PC-3 (cell line): ENCODE measurements at regions not wholly inside any gene's neighbourhood (a gene's known extent, or its start where the extent isn't known, plus 50 kb on each side); places are given as distances from the start of the nearest gene placed in this dataset.
A peak's percentile ranks its signal among the peaks of the same experiment; 100 is the strongest.

Experiments used
- ATAC-seq: fragments of 200-7000 bp; cut with Tn5 transposase; 2 replicates; pipeline ENCODE4 v1.9.1; 2020; ENCODE audit warnings: mild to moderate bottlenecking, moderate library complexity
- BruUV-seq: library from RNA; stranded (reverse); fragments of 400-500 nt; replicated peaks from 2 replicates; lab custom pipeline; 2021; lab: Mats Ljungman, UMichigan
- CTCF ChIA-PET: fragments of 300-600 bp; sonication (Branson Sonifier 250); formaldehyde crosslinking; loops from one replicate; lab custom pipeline; 2022; ENCODE audit warnings: antibody characterized with exemption; lab: Charles Lee
- POLR2A ChIA-PET: fragments of 300-600 bp; sonication (Branson Sonifier 250); formaldehyde crosslinking; loops from one replicate; lab custom pipeline; 2022; ENCODE audit warnings: antibody characterized with exemption; ENCODE audit not compliant: unreplicated experiment; lab: Charles Lee
- DNase-seq: peaks from one replicate; pipeline ENCODE4 v3.0.0-alpha.2; 2015
- H2AFZ ChIP-seq: fragments of 300-600 bp; sonication (generic); 2 replicates; pipeline ENCODE4 v1.6.0; 2016; ENCODE audit warnings: antibody characterized with exemption, low read length
- H3F3A ChIP-seq: fragments of 300-600 bp; sonication (generic); one replicate; pipeline ENCODE4 v1.6.0; 2017; ENCODE audit warnings: antibody characterized with exemption, low read length, control low read depth, mild to moderate bottlenecking; ENCODE audit not compliant: unreplicated experiment
- H3K27ac ChIP-seq: fragments of 300-600 bp; sonication (generic); 2 replicates; pipeline ENCODE4 v1.5.1; 2016; ENCODE audit warnings: mild to moderate bottlenecking, low read length
- H3K27me3 ChIP-seq: fragments of 300-600 bp; sonication (generic); 2 replicates; pipeline ENCODE4 v1.6.1; 2016; ENCODE audit warnings: low read length, mixed read lengths
- H3K36me3 ChIP-seq: fragments of 300-600 bp; sonication (generic); 2 replicates; pipeline ENCODE4 v1.6.1; 2016; ENCODE audit warnings: low read depth, mixed run types, low read length, mixed read lengths
- H3K4me1 ChIP-seq: fragments of 300-600 bp; sonication (generic); 2 replicates; pipeline ENCODE4 v1.5.1; 2016; ENCODE audit warnings: low read length; ENCODE audit not compliant: insufficient read depth
- H3K4me2 ChIP-seq: fragments of 300-600 bp; sonication (generic); 2 replicates; pipeline ENCODE4 v1.6.0; 2016; ENCODE audit warnings: low read length
- H3K4me3 ChIP-seq: fragments of 300-600 bp; sonication (generic); 2 replicates; pipeline ENCODE4 v1.5.1; 2016; ENCODE audit warnings: mild to moderate bottlenecking, low read length, mixed read lengths
- H3K79me2 ChIP-seq: fragments of 300-600 bp; sonication (generic); 2 replicates; pipeline ENCODE4 v1.6.1; 2017; ENCODE audit warnings: low read length, mixed read lengths
- H3K9ac ChIP-seq: fragments of 300-600 bp; sonication (generic); 2 replicates; pipeline ENCODE4 v1.6.0; 2016; ENCODE audit warnings: mild to moderate bottlenecking, low read length
- H3K9me2 ChIP-seq: fragments of 300-600 bp; sonication (generic); replicated peaks from 2 replicates; pipeline ENCODE4 v1.6.1; 2016; ENCODE audit warnings: mixed run types, low read length, mixed read lengths
- H3K9me3 ChIP-seq: fragments of 300-600 bp; sonication (generic); 2 replicates; pipeline ENCODE4 v1.6.1; 2016; ENCODE audit warnings: low read length, mixed read lengths
- H4K20me1 ChIP-seq: fragments of 300-600 bp; sonication (generic); 2 replicates; pipeline ENCODE4 v1.6.1; 2016; ENCODE audit warnings: low read length, mixed read lengths
- CTCF ChIP-seq: fragments of 300-600 bp; sonication (generic); conservative IDR thresholded peaks from 2 replicates; pipeline ENCODE4 v1.5.1; 2017; ENCODE audit warnings: antibody characterized with exemption, low read depth, mild to moderate bottlenecking, low read length
- EZH2 ChIP-seq: fragments of 300-600 bp; sonication (generic); IDR thresholded peaks from one replicate; pipeline ENCODE4 v1.6.1; 2017; ENCODE audit warnings: antibody characterized with exemption, mild to moderate bottlenecking, low read length; ENCODE audit not compliant: unreplicated experiment
- EZH2phosphoT487 ChIP-seq: fragments of 300-600 bp; sonication (generic); IDR thresholded peaks from 2 replicates; pipeline ENCODE4 v1.6.1; 2018; ENCODE audit warnings: mild to moderate bottlenecking, antibody characterized with exemption, low read length, borderline replicate concordance
- intact Hi-C: fragments of 100-400 bp; cut with micrococcal nuclease; formaldehyde crosslinking; loops from 2 replicates; pipeline ENCODE4 v1.9.0; 2023

GRCh38 chr20:62552613-62553012 lies 76.8 kb upstream of the GATA5 start:
- Histone ChIP-seq H2AFZ (no peak overlapping the region), H3F3A (no peaks in the 10 kb centered on the region), H3K27me3 (peaks cover 50% of the 10 kb centered on the region), H3K9me2 (no peaks in the 10 kb centered on the region), H3K27ac (no peak overlapping the region), H4K20me1 (no peaks in the 10 kb centered on the region), H3K4me3 (no peak overlapping the region), H3K36me3 (no peaks in the 10 kb centered on the region), H3K4me2 (no peak overlapping the region), H3K4me1 (peaks cover 6% of the 10 kb centered on the region; the same call in 1 of the 2 replicates), H3K79me2 (no peaks in the 10 kb centered on the region), H3K9ac (no peak overlapping the region), H3K9me3 (no peaks in the 10 kb centered on the region)
- TF ChIP-seq EZH2phosphoT487, result no peak
- TF ChIP-seq EZH2, result no peak
- no peak for TF ChIP-seq CTCF
- intact Hi-C loops, result no loop called here
- POLR2A ChIA-PET, result no interaction called here
- CTCF ChIA-PET, result no interaction called here
- BruUV-seq, result no TSS peak
- no peak for ATAC-seq
- DNase-seq, result no peak

GRCh38 chr20:62553136-62553837 lies 77.5 kb upstream of the GATA5 start:
- DNase-seq, result no peak
- H2AFZ ChIP-seq, result no peak overlapping the region
- no TSS peak for BruUV-seq
- peaks cover 7% of the 10 kb centered on the region; the same call in 1 of the 2 replicates for H3K4me1 ChIP-seq
- H3K4me2 ChIP-seq, result no peak overlapping the region
- H3K36me3 ChIP-seq, result no peaks in the 10 kb centered on the region
- H3F3A ChIP-seq, result no peaks in the 10 kb centered on the region
- H4K20me1 ChIP-seq, result no peaks in the 10 kb centered on the region
- peaks cover 50% of the 10 kb centered on the region for H3K27me3 ChIP-seq
- intact Hi-C loops, result no loop called here
- ChIA-PET CTCF (no interaction called here), POLR2A (no interaction called here)
- ATAC-seq, result no peak
- no peak overlapping the region for H3K9ac ChIP-seq
- no peaks in the 10 kb centered on the region for H3K9me3 ChIP-seq
- no peak overlapping the region for H3K27ac ChIP-seq
- no peaks in the 10 kb centered on the region for H3K79me2 ChIP-seq
- H3K4me3 ChIP-seq, result no peak overlapping the region
- no peaks in the 10 kb centered on the region for H3K9me2 ChIP-seq
- no peak for TF ChIP-seq EZH2
- TF ChIP-seq CTCF, result 0 out of 2 replicates have a peak, but pooled peaks have one; percentile 25

GRCh38 chr20:62553838-62554161 lies 78.0 kb upstream of the GATA5 start:
- peaks cover 7% of the 10 kb centered on the region; the same call in 1 of the 2 replicates for H3K4me1 ChIP-seq
- no peaks in the 10 kb centered on the region for H3K36me3 ChIP-seq
- no peak for DNase-seq
- ChIA-PET POLR2A (no interaction called here), CTCF (no interaction called here)
- no peaks in the 10 kb centered on the region for H3F3A ChIP-seq
- no peak overlapping the region for H3K4me2 ChIP-seq
- H2AFZ ChIP-seq, result no peak overlapping the region
- no peaks in the 10 kb centered on the region for H3K9me3 ChIP-seq
- H4K20me1 ChIP-seq, result no peaks in the 10 kb centered on the region
- peaks cover 50% of the 10 kb centered on the region for H3K27me3 ChIP-seq
- no peak for TF ChIP-seq EZH2
- no peak for TF ChIP-seq EZH2phosphoT487
- no peak for TF ChIP-seq CTCF
- no peak for ATAC-seq
- intact Hi-C loops, result no loop called here
- H3K4me3 ChIP-seq, result no peak overlapping the region
- no peaks in the 10 kb centered on the region for H3K79me2 ChIP-seq
- H3K9ac ChIP-seq, result no peak overlapping the region
- no peaks in the 10 kb centered on the region for H3K9me2 ChIP-seq
- no peak overlapping the region for H3K27ac ChIP-seq
- no TSS peak for BruUV-seq
